GM19452 (cell line): ENCODE measurements at regions not wholly inside any gene's neighbourhood (a gene's known extent, or its start where the extent isn't known, plus 50 kb on each side); places are given as distances from the start of the nearest gene placed in this dataset.

ENCODE experiments used
- ATAC-seq: cut with Tn5 transposase; IDR thresholded peaks from one replicate; pipeline ENCODE4 v1.9.1; 2021; ENCODE audit not compliant: unreplicated experiment

- no peak for ATAC-seq
Observed at GRCh38 chr2:156165742-156166141, 166.8 kb downstream of the NR4A2 start.

GRCh38 chr2:156164091-156164720 lies 168.3 kb downstream of the NR4A2 start:
- no peak for ATAC-seq

- ATAC-seq = no peak
Observed at GRCh38 chr2:156158808-156159207, 173.7 kb downstream of the NR4A2 start.

- no peak for ATAC-seq
Observed at GRCh38 chr2:156157670-156158069, 174.9 kb downstream of the NR4A2 start.

GRCh38 chr2:156156580-156156979 lies 175.9 kb downstream of the NR4A2 start:
- ATAC-seq = no peak

GRCh38 chr2:156155319-156155718 lies 177.2 kb downstream of the NR4A2 start:
- ATAC-seq = no peak

- no peak for ATAC-seq
Observed at GRCh38 chr2:156151351-156151750, 181.2 kb downstream of the NR4A2 start.

- ATAC-seq = peak; percentile 64
Observed at GRCh38 chr2:156147594-156148330, 184.8 kb downstream of the NR4A2 start.

GRCh38 chr2:156145976-156146375 lies 186.5 kb downstream of the NR4A2 start:
- no peak for ATAC-seq

- no peak for ATAC-seq
Observed at GRCh38 chr2:156145469-156145868, 187.1 kb downstream of the NR4A2 start.

GRCh38 chr2:156136566-156136965 lies 196.0 kb downstream of the NR4A2 start:
- ATAC-seq = no peak

GRCh38 chr2:156134887-156135286 lies 197.6 kb downstream of the NR4A2 start:
- ATAC-seq = no peak

- no peak for ATAC-seq
Observed at GRCh38 chr2:156132941-156133340, 199.6 kb downstream of the NR4A2 start.

GRCh38 chr2:156132130-156132529 lies 200.4 kb downstream of the NR4A2 start:
- ATAC-seq = no peak

- ATAC-seq = no peak
Observed at GRCh38 chr2:156129227-156129626, 203.3 kb downstream of the NR4A2 start.

GRCh38 chr2:156125018-156125417 lies 207.5 kb downstream of the NR4A2 start:
- ATAC-seq = no peak

- no peak for ATAC-seq
Observed at GRCh38 chr2:156124458-156124857, 208.1 kb downstream of the NR4A2 start.

- ATAC-seq = no peak
Observed at GRCh38 chr2:156118753-156119416, 213.6 kb downstream of the NR4A2 start.

- ATAC-seq = no peak
Observed at GRCh38 chr2:156116113-156116512, 216.4 kb downstream of the NR4A2 start.

GRCh38 chr2:156115338-156115737 lies 217.2 kb downstream of the NR4A2 start:
- ATAC-seq = no peak

- no peak for ATAC-seq
Observed at GRCh38 chr2:156112323-156112722, 220.2 kb downstream of the NR4A2 start.

- ATAC-seq = peak; percentile 98
Observed at GRCh38 chr2:156110890-156111289, 221.6 kb downstream of the NR4A2 start.
